NB4 (cell line): ENCODE measurements at regions not wholly inside any gene's neighbourhood (a gene's known extent, or its start where the extent isn't known, plus 50 kb on each side); places are given as distances from the start of the nearest gene placed in this dataset.

Source experiments
- DNase-seq: peaks from one replicate; pipeline ENCODE4 v3.0.0; 2010; ENCODE audit warnings: low read depth
- H3K4me3 ChIP-seq: one replicate; pipeline ENCODE4 v1.5.1; 2011; ENCODE audit warnings: mild to moderate bottlenecking, low read depth, low read length, moderate library complexity
- MYC ChIP-seq: IDR thresholded peaks from 2 replicates; pipeline ENCODE4 v1.6.1; 2011; ENCODE audit warnings: low read depth, low read length
- POLR2A ChIP-seq: IDR thresholded peaks from 2 replicates; pipeline ENCODE4 v1.6.1; 2011; ENCODE audit warnings: mild to moderate bottlenecking; ENCODE audit not compliant: insufficient read length; ENCODE audit errors: extremely low read depth
- TF ChIP-seq, protein P1 (sequence below): IDR thresholded peaks from 2 replicates; pipeline ENCODE4 v1.6.1; 2011; ENCODE audit warnings: low read depth, low read length
- TF ChIP-seq, protein P2 (sequence below): IDR thresholded peaks from one replicate; pipeline ENCODE4 v1.5.1; 2012; ENCODE audit warnings: low read depth, low read length

DNA sequence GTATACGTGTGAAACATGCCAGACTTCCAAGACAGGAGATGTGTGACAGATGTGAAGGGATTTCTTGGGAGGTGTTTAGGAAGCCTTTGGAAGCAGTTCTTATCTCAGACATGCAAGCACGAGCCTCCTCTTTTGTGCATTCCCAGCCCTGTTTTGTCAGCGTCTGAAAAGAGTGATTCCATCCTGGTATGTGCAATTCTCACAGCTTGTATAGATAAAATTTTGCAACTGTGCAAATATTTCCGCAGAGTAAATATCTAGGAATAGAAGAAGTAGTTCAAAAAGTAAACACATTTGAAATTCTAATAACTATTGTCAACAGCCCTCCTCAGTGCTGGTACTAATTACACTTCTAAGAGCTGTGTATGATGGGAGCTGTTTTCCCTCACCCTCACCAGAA, 72.3 kb upstream of the C1QTNF9B start:
- no peak overlapping the region for H3K4me3 ChIP-seq
- DNase-seq = no peak
- TF ChIP-seq, protein P1, sequence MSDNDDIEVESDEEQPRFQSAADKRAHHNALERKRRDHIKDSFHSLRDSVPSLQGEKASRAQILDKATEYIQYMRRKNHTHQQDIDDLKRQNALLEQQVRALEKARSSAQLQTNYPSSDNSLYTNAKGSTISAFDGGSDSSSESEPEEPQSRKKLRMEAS = no peak

DNA sequence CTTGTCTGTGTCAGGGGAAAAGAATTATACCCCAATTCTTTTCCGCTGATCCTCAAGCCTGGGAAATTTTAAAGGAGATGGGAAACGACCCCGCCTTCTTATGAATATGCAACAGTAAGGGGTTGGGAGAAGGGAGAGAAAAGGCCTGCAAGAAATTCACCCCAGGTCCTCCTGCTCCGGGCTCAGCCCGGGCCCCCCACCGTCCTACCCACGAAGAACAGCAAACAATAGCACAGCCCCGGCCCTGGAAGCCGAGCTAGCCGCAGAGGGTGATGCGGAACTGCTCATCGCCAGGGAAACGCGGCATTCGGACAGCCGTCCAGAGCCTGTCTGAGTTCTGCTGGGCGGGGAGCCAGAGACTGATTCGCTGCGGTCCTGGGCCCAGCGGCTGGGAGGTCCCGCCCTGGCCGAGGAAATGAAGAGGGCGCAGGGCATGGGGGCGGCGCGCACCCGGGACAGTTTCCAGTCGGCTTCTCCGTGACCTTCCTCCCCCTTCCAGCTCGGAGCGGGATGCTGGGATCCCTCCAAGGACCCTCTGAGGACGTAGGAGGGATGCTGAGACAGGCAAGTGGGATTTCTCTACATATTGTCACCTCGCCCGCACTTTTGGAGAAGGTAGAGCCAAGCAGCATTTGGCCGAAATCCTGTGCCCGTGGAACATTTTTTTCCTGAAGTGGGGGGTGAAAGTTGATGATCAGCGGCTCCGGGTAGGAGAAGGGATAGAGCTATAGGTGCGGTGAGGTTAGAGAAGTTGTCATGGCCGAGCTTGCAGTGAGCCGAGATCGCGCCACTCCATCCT, 82.3 kb upstream of the C1QTNF9B start:
- peak; percentile 71 for DNase-seq
- TF ChIP-seq, protein P1 = 0 out of 2 replicates have a peak, but pooled peaks have one; percentile 12
- no peak for TF ChIP-seq POLR2A
- peak overlapping the region; percentile 42 for H3K4me3 ChIP-seq

DNA sequence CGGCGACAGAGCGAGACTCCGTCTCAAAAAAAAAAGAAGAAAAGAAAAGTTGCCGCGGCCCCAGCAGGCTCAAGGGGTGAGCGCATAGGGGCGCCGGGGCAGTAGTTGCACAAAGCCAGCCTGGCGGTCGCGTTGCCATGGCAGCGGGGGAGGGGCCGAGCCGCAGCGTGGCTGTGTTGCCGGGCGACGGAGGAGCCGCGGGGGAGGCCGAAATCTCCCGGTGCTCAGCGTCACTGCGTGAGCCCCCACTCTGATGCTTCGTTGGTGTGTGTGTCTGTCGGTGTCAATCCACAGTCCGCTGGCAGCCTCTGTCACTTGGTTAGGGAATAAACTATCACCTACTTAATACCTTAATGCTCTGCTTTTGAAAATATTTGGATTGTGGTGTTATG, 82.9 kb upstream of the C1QTNF9B start:
- peak; percentile 87 for DNase-seq
- H3K4me3 ChIP-seq = peak overlapping the region; percentile 42
- TF ChIP-seq MYC = no peak
- TF ChIP-seq, protein P2, sequence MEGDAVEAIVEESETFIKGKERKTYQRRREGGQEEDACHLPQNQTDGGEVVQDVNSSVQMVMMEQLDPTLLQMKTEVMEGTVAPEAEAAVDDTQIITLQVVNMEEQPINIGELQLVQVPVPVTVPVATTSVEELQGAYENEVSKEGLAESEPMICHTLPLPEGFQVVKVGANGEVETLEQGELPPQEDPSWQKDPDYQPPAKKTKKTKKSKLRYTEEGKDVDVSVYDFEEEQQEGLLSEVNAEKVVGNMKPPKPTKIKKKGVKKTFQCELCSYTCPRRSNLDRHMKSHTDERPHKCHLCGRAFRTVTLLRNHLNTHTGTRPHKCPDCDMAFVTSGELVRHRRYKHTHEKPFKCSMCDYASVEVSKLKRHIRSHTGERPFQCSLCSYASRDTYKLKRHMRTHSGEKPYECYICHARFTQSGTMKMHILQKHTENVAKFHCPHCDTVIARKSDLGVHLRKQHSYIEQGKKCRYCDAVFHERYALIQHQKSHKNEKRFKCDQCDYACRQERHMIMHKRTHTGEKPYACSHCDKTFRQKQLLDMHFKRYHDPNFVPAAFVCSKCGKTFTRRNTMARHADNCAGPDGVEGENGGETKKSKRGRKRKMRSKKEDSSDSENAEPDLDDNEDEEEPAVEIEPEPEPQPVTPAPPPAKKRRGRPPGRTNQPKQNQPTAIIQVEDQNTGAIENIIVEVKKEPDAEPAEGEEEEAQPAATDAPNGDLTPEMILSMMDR = no peak
- TF ChIP-seq, protein P1 = no peak
- no peak for TF ChIP-seq POLR2A

DNA sequence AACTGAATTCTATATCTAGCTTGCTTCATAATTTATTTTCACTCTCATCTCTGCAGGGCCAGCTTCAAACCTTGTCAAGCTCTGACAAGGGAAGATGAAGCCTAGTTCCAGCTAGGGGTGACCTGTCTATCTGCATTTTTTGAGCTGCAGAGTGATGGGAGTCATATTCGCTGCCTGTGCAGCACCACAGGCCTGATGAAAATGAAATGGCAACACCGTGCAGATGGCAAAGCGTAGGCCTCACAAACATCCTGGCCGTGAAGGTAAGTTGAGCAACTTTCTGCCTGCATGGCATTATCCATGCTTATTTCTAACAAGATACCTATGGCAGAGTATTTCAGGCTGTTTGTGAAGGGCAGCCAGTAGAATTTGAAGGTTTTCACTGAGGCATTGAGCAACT, 86.4 kb upstream of the C1QTNF9B start:
- TF ChIP-seq MYC (no peak), POLR2A (no peak)
- TF ChIP-seq, protein P2 = no peak
- TF ChIP-seq, protein P1 = no peak
- no peak overlapping the region for H3K4me3 ChIP-seq
- no peak for DNase-seq

DNA sequence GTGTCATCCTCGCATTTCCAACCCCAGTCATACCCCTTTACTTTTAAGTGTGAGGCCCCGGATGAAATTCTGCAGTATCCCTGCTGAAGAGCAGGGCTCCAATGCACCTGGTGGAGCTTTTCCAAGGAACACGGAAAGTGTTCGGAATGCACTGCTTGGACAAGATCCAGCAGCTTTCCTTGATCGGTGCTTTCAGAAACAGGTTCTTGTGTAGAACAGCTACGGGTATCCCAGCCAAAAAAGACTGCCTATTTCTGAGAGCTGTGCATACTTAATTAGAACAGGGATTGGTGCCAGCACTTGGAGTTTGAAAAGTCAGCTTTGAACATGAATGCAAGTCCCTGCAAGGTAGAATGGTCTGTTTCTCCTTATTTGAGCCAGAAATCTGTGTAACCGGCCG, 87.2 kb upstream of the C1QTNF9B start:
- H3K4me3 ChIP-seq = no peak overlapping the region
- TF ChIP-seq POLR2A (no peak), MYC (no peak)
- TF ChIP-seq, protein P1 = no peak
- TF ChIP-seq, protein P2 = no peak
- no peak for DNase-seq

DNA sequence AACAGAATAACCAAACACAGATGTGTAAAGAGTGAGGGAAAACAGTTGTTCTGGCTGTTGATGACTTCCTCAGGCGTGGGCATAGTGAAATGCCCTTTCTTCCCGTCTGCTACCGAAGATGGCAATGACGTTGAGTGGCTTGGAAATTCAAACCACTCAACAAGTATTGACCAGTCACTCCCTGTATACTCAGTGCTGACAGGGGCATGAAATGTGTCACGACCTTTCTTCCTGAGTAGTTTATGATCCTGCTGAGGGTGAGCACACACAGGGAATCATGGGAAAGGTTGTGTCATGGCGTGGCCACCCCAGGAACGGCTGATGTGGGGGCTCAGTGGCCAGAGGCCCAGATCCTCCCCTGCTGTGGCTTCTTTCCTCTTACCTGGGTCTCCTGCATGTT, 87.8 kb upstream of the C1QTNF9B start:
- no peak overlapping the region for H3K4me3 ChIP-seq
- DNase-seq = no peak
- TF ChIP-seq, protein P2 = no peak
- TF ChIP-seq, protein P1 = no peak
- TF ChIP-seq POLR2A = no peak
- no peak for TF ChIP-seq MYC
